SU-DHL-6 (cell line): ENCODE measurements at regions not wholly inside any gene's neighbourhood (a gene's known extent, or its start where the extent isn't known, plus 50 kb on each side); places are given as distances from the start of the nearest gene placed in this dataset.

Source experiments
- H2AFZ ChIP-seq: fragments of 200-600 bp; sonication (generic); 2 replicates; pipeline ENCODE4 v1.6.1; 2014; ENCODE audit warnings: low read depth, mild to moderate bottlenecking, moderate library complexity, mixed read lengths, antibody characterized with exemption, low read length; ENCODE audit not compliant: severe bottlenecking
- H3F3A ChIP-seq: fragments of 200-600 bp; shearing (Covaris generic); 2 replicates; pipeline ENCODE4 v1.6.0; 2016; ENCODE audit warnings: antibody characterized with exemption, mild to moderate bottlenecking; ENCODE audit not compliant: insufficient read depth
- H3K27ac ChIP-seq: fragments of 200-600 bp; sonication (generic); 2 replicates; pipeline ENCODE4 v1.5.1; 2016; ENCODE audit warnings: low read depth, mild to moderate bottlenecking, low read length, moderate library complexity, mixed read lengths
- H3K27me3 ChIP-seq: fragments of 200-600 bp; sonication (generic), shearing (Covaris generic); 2 replicates; pipeline ENCODE4 v1.6.0; 2014; ENCODE audit warnings: mild to moderate bottlenecking, low read length
- H3K36me3 ChIP-seq: fragments of 200-600 bp; sonication (generic); 2 replicates; pipeline ENCODE4 v1.6.1; 2014; ENCODE audit warnings: mild to moderate bottlenecking, low read length, mixed read lengths
- H3K4me2 ChIP-seq: fragments of 300-600, 200-600 bp; shearing (Covaris generic), sonication (generic); 2 replicates; pipeline ENCODE4 v1.6.0; 2014; ENCODE audit warnings: low read length, low read depth, mild to moderate bottlenecking; ENCODE audit not compliant: poor library complexity, severe bottlenecking
- H3K4me3 ChIP-seq: fragments of 200-600 bp; sonication (generic); 2 replicates; pipeline ENCODE4 v1.5.1; 2014; ENCODE audit warnings: antibody characterized with exemption, low read length, mild to moderate bottlenecking, mixed read lengths; ENCODE audit not compliant: insufficient read depth, poor library complexity, severe bottlenecking
- H3K79me2 ChIP-seq: fragments of 200-600 bp; sonication (generic); 2 replicates; pipeline ENCODE4 v1.6.1; 2014; ENCODE audit warnings: mild to moderate bottlenecking, low read length, moderate library complexity; ENCODE audit not compliant: insufficient read depth
- H3K9ac ChIP-seq: fragments of 200-600 bp; sonication (generic); 2 replicates; pipeline ENCODE4 v1.7.0; 2014; ENCODE audit warnings: mild to moderate bottlenecking, low read length
- H3K9me2 ChIP-seq: fragments of 200-600 bp; sonication (generic); replicated peaks from 2 replicates; pipeline ENCODE4 v1.6.1; 2014; ENCODE audit warnings: low read length; ENCODE audit not compliant: insufficient read depth
- H3K9me3 ChIP-seq: fragments of 200-600 bp; sonication (generic); 2 replicates; pipeline ENCODE4 v1.6.1; 2014; ENCODE audit warnings: low read length, mixed read lengths; ENCODE audit not compliant: insufficient read depth
- H4K20me1 ChIP-seq: fragments of 200-600 bp; sonication (generic); 2 replicates; pipeline ENCODE4 v1.6.1; 2014; ENCODE audit warnings: low read depth, mild to moderate bottlenecking, antibody characterized with exemption, low read length, moderate library complexity, mixed read lengths
- CTCF ChIP-seq: fragments of 200-600 bp; sonication (generic); IDR thresholded peaks from one replicate; pipeline ENCODE4 v1.5.1; 2017; ENCODE audit warnings: antibody characterized with exemption, mild to moderate bottlenecking, low read length, moderate library complexity; ENCODE audit not compliant: insufficient read depth, poor library complexity, severe bottlenecking
- EZH2phosphoT487 ChIP-seq: fragments of 200-600 bp; sonication (generic), shearing (Covaris generic); conservative IDR thresholded peaks from 2 replicates; pipeline ENCODE4 v1.6.1; 2018; ENCODE audit warnings: mild to moderate bottlenecking, antibody characterized with exemption, low read length, moderate library complexity, mixed read lengths

GRCh38 chr20:48295445-48295903 is 510.2 kb upstream of the SULF2 start:
- H2AFZ ChIP-seq: no peak overlapping the region
- no peaks in the 10 kb centered on the region for H3K36me3 ChIP-seq
- H3K27me3 ChIP-seq: no peaks in the 10 kb centered on the region
- no peaks in the 10 kb centered on the region for H3K9me2 ChIP-seq
- H4K20me1 ChIP-seq: no peaks in the 10 kb centered on the region
- no peak overlapping the region for H3K4me3 ChIP-seq
- no peak overlapping the region for H3K4me2 ChIP-seq
- no peak overlapping the region for H3K9ac ChIP-seq
- H3K27ac ChIP-seq: no peak overlapping the region
- H3F3A ChIP-seq: no peaks in the 10 kb centered on the region
- H3K79me2 ChIP-seq: no peaks in the 10 kb centered on the region
- no peak for TF ChIP-seq CTCF
- no peak for TF ChIP-seq EZH2phosphoT487
- H3K9me3 ChIP-seq: no peaks in the 10 kb centered on the region

GRCh38 chr20:48294942-48295341 is 509.7 kb upstream of the SULF2 start:
- H3K4me2 ChIP-seq: no peak overlapping the region
- H4K20me1 ChIP-seq: no peaks in the 10 kb centered on the region
- no peaks in the 10 kb centered on the region for H3K9me3 ChIP-seq
- H3K79me2 ChIP-seq: no peaks in the 10 kb centered on the region
- no peak overlapping the region for H3K27ac ChIP-seq
- H3K36me3 ChIP-seq: no peaks in the 10 kb centered on the region
- TF ChIP-seq EZH2phosphoT487 (no peak), CTCF (no peak)
- H2AFZ ChIP-seq: no peak overlapping the region
- no peaks in the 10 kb centered on the region for H3K27me3 ChIP-seq
- H3K4me3 ChIP-seq: no peak overlapping the region
- no peaks in the 10 kb centered on the region for H3K9me2 ChIP-seq
- no peak overlapping the region for H3K9ac ChIP-seq
- no peaks in the 10 kb centered on the region for H3F3A ChIP-seq

GRCh38 chr20:48294196-48294595 is 508.9 kb upstream of the SULF2 start:
- H3K27ac ChIP-seq: no peak overlapping the region
- H3K79me2 ChIP-seq: no peaks in the 10 kb centered on the region
- no peak for TF ChIP-seq EZH2phosphoT487
- no peak for TF ChIP-seq CTCF
- H3K4me3 ChIP-seq: no peak overlapping the region
- H3K9me3 ChIP-seq: no peaks in the 10 kb centered on the region
- H4K20me1 ChIP-seq: no peaks in the 10 kb centered on the region
- H2AFZ ChIP-seq: no peak overlapping the region
- no peaks in the 10 kb centered on the region for H3F3A ChIP-seq
- H3K4me2 ChIP-seq: no peak overlapping the region
- H3K27me3 ChIP-seq: no peaks in the 10 kb centered on the region
- H3K36me3 ChIP-seq: no peaks in the 10 kb centered on the region
- H3K9ac ChIP-seq: no peak overlapping the region
- no peaks in the 10 kb centered on the region for H3K9me2 ChIP-seq
